C4-2B (cell line): ENCODE measurements at regions not wholly inside any gene's neighbourhood (a gene's known extent, or its start where the extent isn't known, plus 50 kb on each side); places are given as distances from the start of the nearest gene placed in this dataset.

ENCODE experiments used
- H3K27ac ChIP-seq: fragments of 450-650 bp; 2 replicates; pipeline ENCODE4 v1.5.1; 2017
- ZFX ChIP-seq: fragments of 450-650 bp; IDR thresholded peaks from 2 replicates; pipeline ENCODE4 v1.6.1; 2017
- TF ChIP-seq, protein P1 (sequence below): fragments of 450-650 bp; conservative IDR thresholded peaks from 2 replicates; pipeline ENCODE4 v1.5.1; 2017; ENCODE audit warnings: mild to moderate bottlenecking

DNA sequence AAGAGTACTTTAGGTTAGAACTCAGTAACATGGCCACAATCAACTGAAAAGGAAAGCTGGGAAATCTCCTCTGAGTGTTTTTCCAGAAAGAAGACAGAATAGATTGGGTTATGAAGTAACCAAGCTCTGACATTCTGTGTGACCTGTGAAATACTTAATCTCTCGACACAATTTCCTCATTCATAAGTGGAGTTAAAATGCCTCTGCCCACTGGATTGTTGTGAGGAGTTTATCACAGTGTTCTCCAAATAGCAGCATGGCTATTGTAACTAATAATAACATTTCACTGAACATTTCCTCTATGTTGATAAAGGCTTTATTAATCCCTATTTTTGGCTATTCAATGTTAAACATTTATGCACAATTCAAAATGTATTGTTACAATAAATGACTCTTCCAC, 311.0 kb downstream of the GABRB2 start:
- TF ChIP-seq, protein P1, sequence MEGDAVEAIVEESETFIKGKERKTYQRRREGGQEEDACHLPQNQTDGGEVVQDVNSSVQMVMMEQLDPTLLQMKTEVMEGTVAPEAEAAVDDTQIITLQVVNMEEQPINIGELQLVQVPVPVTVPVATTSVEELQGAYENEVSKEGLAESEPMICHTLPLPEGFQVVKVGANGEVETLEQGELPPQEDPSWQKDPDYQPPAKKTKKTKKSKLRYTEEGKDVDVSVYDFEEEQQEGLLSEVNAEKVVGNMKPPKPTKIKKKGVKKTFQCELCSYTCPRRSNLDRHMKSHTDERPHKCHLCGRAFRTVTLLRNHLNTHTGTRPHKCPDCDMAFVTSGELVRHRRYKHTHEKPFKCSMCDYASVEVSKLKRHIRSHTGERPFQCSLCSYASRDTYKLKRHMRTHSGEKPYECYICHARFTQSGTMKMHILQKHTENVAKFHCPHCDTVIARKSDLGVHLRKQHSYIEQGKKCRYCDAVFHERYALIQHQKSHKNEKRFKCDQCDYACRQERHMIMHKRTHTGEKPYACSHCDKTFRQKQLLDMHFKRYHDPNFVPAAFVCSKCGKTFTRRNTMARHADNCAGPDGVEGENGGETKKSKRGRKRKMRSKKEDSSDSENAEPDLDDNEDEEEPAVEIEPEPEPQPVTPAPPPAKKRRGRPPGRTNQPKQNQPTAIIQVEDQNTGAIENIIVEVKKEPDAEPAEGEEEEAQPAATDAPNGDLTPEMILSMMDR: no peak
- no peak for TF ChIP-seq ZFX
- H3K27ac ChIP-seq: no peak overlapping the region

DNA sequence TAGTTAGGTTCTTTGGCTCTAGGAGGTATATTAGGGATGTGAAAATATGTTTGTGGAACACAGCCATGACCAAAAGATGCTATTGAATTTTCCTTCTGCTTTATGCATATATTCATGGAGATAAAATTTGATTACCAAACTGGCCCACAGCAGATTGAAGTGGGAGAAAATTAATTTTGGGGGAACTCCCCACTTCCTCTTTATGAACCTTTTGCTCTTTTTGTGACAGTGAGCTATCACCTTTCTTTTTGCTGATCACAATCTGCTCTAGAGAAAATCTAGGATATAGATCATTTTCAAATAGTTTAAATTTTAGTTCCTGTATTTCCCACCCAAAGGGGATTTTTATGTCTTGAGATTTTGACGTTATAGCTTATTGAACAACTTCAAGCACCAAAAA, 313.0 kb downstream of the GABRB2 start:
- no peak overlapping the region for H3K27ac ChIP-seq
- TF ChIP-seq, protein P1: no peak
- TF ChIP-seq ZFX: no peak

DNA sequence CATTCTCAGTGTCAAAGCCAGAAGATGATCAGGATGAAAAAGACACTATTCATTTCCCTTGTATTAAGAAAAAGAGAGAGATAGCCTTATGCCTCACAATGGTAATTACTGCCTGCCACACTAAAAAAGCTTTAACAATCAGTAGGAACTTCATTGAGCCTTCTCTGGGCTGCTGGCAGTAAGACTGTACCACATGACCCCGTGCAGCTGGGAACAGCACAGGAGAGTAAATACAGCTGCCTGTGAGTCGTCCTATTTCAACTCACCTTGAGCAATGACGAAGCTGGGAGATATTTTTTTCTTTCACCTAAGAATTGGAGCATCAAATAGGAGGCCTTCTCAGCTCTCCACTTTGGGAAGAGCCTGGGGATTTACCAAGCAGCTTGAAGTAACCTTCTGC, 316.3 kb downstream of the GABRB2 start:
- no peak for TF ChIP-seq ZFX
- TF ChIP-seq, protein P1: no peak
- no peak overlapping the region; the same call in 1 of the 2 replicates for H3K27ac ChIP-seq

DNA sequence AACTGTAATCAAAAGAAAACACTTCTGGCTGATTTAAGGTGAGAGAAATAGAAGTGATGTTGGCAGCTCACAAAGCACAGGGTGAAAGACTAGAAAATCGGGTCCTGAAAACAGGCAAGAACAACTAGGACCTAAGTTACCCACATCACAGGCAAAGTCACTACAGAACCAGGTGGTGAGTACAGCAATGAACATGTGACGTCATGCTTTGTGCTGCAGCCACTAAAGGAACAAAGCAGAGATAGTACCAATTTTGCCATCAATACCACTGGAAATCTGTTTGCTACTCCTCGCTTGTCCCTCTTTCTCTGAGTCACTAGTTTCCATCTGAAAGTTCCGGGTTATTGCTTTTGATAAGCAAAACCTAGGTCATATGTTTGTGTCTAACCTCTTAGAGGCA, 326.7 kb downstream of the GABRB2 start:
- TF ChIP-seq, protein P1: no peak
- TF ChIP-seq ZFX: no peak
- H3K27ac ChIP-seq: no peak overlapping the region

DNA sequence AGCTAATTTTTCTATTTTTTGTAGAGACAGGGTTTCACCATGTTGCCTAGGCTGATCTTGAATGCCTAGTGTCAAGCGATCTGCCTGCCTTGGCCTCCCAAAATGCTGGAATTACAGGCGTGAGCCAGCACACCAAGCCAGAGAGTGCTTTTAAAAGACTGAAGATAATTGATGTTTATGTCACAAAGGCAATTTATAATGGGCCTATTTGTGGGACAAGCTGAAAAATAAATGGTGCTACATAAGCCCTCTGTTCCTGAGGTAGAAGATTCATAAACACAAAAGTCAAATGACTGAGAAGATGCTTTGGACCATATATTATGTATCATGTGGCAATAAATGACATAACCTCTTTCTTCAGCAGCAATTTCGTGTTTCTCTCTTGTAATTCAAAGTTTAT, 329.6 kb downstream of the GABRB2 start:
- TF ChIP-seq, protein P1: no peak
- TF ChIP-seq ZFX: no peak
- no peak overlapping the region for H3K27ac ChIP-seq

DNA sequence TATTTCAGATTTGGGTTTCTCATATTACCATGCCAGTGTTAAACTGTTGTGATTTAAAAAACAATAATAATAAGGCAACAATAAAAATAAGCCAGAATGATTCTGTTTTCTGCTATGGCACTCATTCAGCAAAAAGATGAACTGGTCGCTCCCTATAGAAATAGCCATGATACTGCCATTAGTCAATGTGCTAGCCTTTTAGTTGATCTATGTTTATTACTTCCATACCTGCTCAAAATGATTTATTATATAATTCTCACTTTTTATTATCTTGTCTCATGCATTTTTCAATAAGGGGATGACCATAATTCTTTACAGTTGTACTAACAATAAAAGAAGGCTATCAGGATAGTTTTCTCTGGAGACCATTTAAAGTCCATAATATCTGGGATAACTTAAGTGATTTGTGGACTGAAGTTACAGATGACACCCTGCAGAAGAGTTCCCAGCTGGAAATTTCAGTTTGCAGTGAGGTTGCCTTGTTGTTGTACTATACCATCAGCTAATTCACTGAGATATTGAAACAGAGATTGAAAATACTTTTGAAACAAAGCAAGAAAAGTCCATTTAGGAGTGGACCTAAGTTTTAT, 334.3 kb downstream of the GABRB2 start:
- no peak overlapping the region for H3K27ac ChIP-seq
- TF ChIP-seq, protein P1: no peak

DNA sequence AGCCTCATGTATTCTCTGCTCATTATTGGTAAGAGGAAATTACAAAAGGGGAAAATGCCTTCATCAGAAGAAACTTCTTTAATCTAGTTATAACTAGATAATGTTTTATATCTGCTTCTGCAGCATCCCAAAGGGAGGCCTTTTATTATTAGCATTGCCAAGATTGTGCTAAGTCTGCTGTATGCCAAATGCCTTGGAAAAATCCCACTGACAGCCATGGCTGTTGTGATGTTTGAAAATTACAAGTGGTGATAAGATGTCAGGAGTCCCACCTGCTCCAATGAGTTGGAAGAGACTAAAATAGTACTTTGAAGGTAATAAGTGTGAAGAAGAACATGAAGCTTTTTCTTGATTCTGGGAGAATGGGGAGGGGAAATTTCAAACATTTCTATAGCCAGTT, 345.0 kb downstream of the GABRB2 start:
- H3K27ac ChIP-seq: no peak overlapping the region
- TF ChIP-seq ZFX: no peak
- TF ChIP-seq, protein P1: no peak
